Glutamatergic neuron (in vitro differentiated cells): ENCODE measurements at regions not wholly inside any gene's neighbourhood (a gene's known extent, or its start where the extent isn't known, plus 50 kb on each side); places are given as distances from the start of the nearest gene placed in this dataset.

Source experiments
- DNase-seq: peaks from one replicate; pipeline ENCODE4 v3.0.0; 2022
- H3K27ac Mint-ChIP-seq: one replicate; pipeline ENCODE4 v1.8.0; 2020; ENCODE audit warnings: mild to moderate bottlenecking, mixed read lengths, inconsistent platforms; ENCODE audit not compliant: unreplicated experiment
- H3K27me3 Mint-ChIP-seq: one replicate; pipeline ENCODE4 v1.8.0; 2020; ENCODE audit warnings: mild to moderate bottlenecking, moderate library complexity, mixed read lengths, inconsistent platforms; ENCODE audit not compliant: unreplicated experiment
- H3K36me3 Mint-ChIP-seq: one replicate; pipeline ENCODE4 v1.8.0; 2020; ENCODE audit warnings: mild to moderate bottlenecking, mixed read lengths, inconsistent platforms; ENCODE audit not compliant: unreplicated experiment
- H3K4me1 Mint-ChIP-seq: one replicate; pipeline ENCODE4 v1.8.0; 2020; ENCODE audit warnings: mild to moderate bottlenecking, low read depth, mixed read lengths, inconsistent platforms; ENCODE audit not compliant: unreplicated experiment
- H3K4me3 Mint-ChIP-seq: one replicate; pipeline ENCODE4 v1.8.0; 2020; ENCODE audit warnings: mild to moderate bottlenecking, mixed read lengths, inconsistent platforms; ENCODE audit not compliant: unreplicated experiment
- H3K9me3 Mint-ChIP-seq: one replicate; pipeline ENCODE4 v1.8.0; 2020; ENCODE audit warnings: mild to moderate bottlenecking, moderate library complexity, mixed read lengths, inconsistent platforms; ENCODE audit not compliant: unreplicated experiment
- CTCF ChIP-seq: fragments of 200-600 bp; sonication (generic); IDR thresholded peaks from one replicate; pipeline ENCODE4 v1.5.0; 2021; ENCODE audit not compliant: partially characterized antibody, unreplicated experiment

GRCh38 chr20:22382742-22383141 lies 201.6 kb downstream of the FOXA2 start:
- no peak for DNase-seq
- Mint-ChIP-seq H3K27ac (no peak overlapping the region), H3K4me3 (no peak overlapping the region), H3K9me3 (no peaks in the 10 kb centered on the region), H3K27me3 (no peaks in the 10 kb centered on the region), H3K36me3 (no peaks in the 10 kb centered on the region), H3K4me1 (no peaks in the 10 kb centered on the region)
- TF ChIP-seq CTCF = no peak

- Mint-ChIP-seq H3K4me3 (no peak overlapping the region), H3K27ac (no peak overlapping the region), H3K36me3 (no peaks in the 10 kb centered on the region), H3K9me3 (no peaks in the 10 kb centered on the region), H3K4me1 (no peaks in the 10 kb centered on the region), H3K27me3 (no peaks in the 10 kb centered on the region)
- no peak for TF ChIP-seq CTCF
- DNase-seq = no peak
Measured at GRCh38 chr20:22381812-22382416, 202.5 kb downstream of the FOXA2 start.

- no peaks in the 10 kb centered on the region for H3K36me3 Mint-ChIP-seq
- TF ChIP-seq CTCF = no peak
- no peaks in the 10 kb centered on the region for H3K27me3 Mint-ChIP-seq
- no peak for DNase-seq
- no peaks in the 10 kb centered on the region for H3K9me3 Mint-ChIP-seq
- no peak overlapping the region for H3K4me3 Mint-ChIP-seq
- no peaks in the 10 kb centered on the region for H3K4me1 Mint-ChIP-seq
- no peak overlapping the region for H3K27ac Mint-ChIP-seq
Measured at GRCh38 chr20:22379472-22379871, 204.9 kb downstream of the FOXA2 start.

GRCh38 chr20:22374678-22375590 lies 209.4 kb downstream of the FOXA2 start:
- Mint-ChIP-seq H3K27ac (no peak overlapping the region), H3K36me3 (no peaks in the 10 kb centered on the region), H3K27me3 (no peaks in the 10 kb centered on the region)

More at GRCh38 chr20:22374678-22375590, 209.4 kb downstream of the FOXA2 start:
- Mint-ChIP-seq H3K9me3 (no peaks in the 10 kb centered on the region), H3K4me1 (no peaks in the 10 kb centered on the region), H3K4me3 (no peak overlapping the region)
- DNase-seq = no peak
- no peak for TF ChIP-seq CTCF
